ENCODE measurements at regions not wholly inside any gene's neighbourhood (a gene's known extent, or its start where the extent isn't known, plus 50 kb on each side); places are given as distances from the start of the nearest gene placed in this dataset.

- H3K4me3 ChIP-seq (ENCODE audit: low read length) = no peak overlapping the region
- no peak for TF ChIP-seq CTCF (conservative IDR thresholded peaks at IDR 0.05; ENCODE audit: low read depth, low read length)
- no peak for DNase-seq (ENCODE audit: low read depth)
Measured at GRCh38 chr3:16807391-16807790, 77.4 kb upstream of the PLCL2 start.

- TF ChIP-seq CTCF (conservative IDR thresholded peaks at IDR 0.05; ENCODE audit: low read depth, low read length) = no peak
- H3K4me3 ChIP-seq (ENCODE audit: low read length) = no peak overlapping the region
- DNase-seq (ENCODE audit: low read depth) = no peak
Measured at GRCh38 chr3:16808393-16809107, 76.2 kb upstream of the PLCL2 start.

GRCh38 chr3:16809482-16809881 lies 75.3 kb upstream of the PLCL2 start:
- no peak for DNase-seq (ENCODE audit: low read depth)
- TF ChIP-seq CTCF (conservative IDR thresholded peaks at IDR 0.05; ENCODE audit: low read depth, low read length) = no peak
- no peak overlapping the region for H3K4me3 ChIP-seq (ENCODE audit: low read length)

GRCh38 chr3:16809993-16810392 lies 74.8 kb upstream of the PLCL2 start:
- no peak overlapping the region for H3K4me3 ChIP-seq (ENCODE audit: low read length)
- DNase-seq (ENCODE audit: low read depth) = no peak
- no peak for TF ChIP-seq CTCF (conservative IDR thresholded peaks at IDR 0.05; ENCODE audit: low read depth, low read length)

GRCh38 chr3:16810593-16811367 lies 74.0 kb upstream of the PLCL2 start:
- no peak overlapping the region for H3K4me3 ChIP-seq (ENCODE audit: low read length)

GRCh38 chr3:16811950-16812349 lies 72.8 kb upstream of the PLCL2 start:
- H3K4me3 ChIP-seq (ENCODE audit: low read length) = no peak overlapping the region
- DNase-seq (ENCODE audit: low read depth) = no peak
- no peak for TF ChIP-seq CTCF (conservative IDR thresholded peaks at IDR 0.05; ENCODE audit: low read depth, low read length)

More at GRCh38 chr3:16810593-16811367, 74.0 kb upstream of the PLCL2 start:
- TF ChIP-seq CTCF (conservative IDR thresholded peaks at IDR 0.05; ENCODE audit: low read depth, low read length) = no peak
- no peak for DNase-seq (ENCODE audit: low read depth)

- TF ChIP-seq CTCF (conservative IDR thresholded peaks at IDR 0.05; ENCODE audit: low read depth, low read length) = no peak
- no peak for DNase-seq (ENCODE audit: low read depth)
- H3K4me3 ChIP-seq (ENCODE audit: low read length) = no peak overlapping the region
Measured at GRCh38 chr3:16813336-16813735, 71.4 kb upstream of the PLCL2 start.

Data from retinal pigment epithelial cell (primary cell).